Heart right ventricle (tissue), 16 donors: ENCODE measurements at regions not wholly inside any gene's neighbourhood (a gene's known extent, or its start where the extent isn't known, plus 50 kb on each side); places are given as distances from the start of the nearest gene placed in this dataset.

ENCODE experiments used
- ATAC-seq, 8 donors: fragments of 200-7000 bp; cut with Tn5 transposase; one replicate each; pipeline ENCODE4 v1.9.1; 2020; ENCODE audit warnings: mild to moderate bottlenecking in 8 of 8, moderate library complexity in 8 of 8, moderate number of reproducible peaks in 1 of 8
- DNase-seq, 2 donors: peaks; one replicate each; pipeline ENCODE4 v3.0.0-alpha.2; 2020
- H3K27ac ChIP-seq, 10 donors: fragments of 200-600 bp; sonication (generic) in 2 of 10; one replicate each; pipeline versions ENCODE4 v1.5.0 to v1.8.0; 2020 to 2022; ENCODE audit warnings: mild to moderate bottlenecking in 3 of 10
- H3K27me3 ChIP-seq, 7 donors: fragments of 200-600 bp; one replicate each; pipeline ENCODE4 v1.8.0; 2021 to 2022; ENCODE audit warnings: mild to moderate bottlenecking in 2 of 7
- H3K36me3 ChIP-seq, 9 donors: fragments of 200-600 bp; sonication (generic) in 1 of 9; one replicate each; pipeline versions ENCODE4 v1.5.0 to v1.8.0; 2020 to 2022; ENCODE audit warnings: mild to moderate bottlenecking in 2 of 9
- H3K4me1 ChIP-seq, 9 donors: fragments of 200-600 bp; sonication (generic) in 1 of 9; one replicate each; pipeline versions ENCODE4 v1.5.0 to v1.8.0; 2020 to 2022; ENCODE audit warnings: mild to moderate bottlenecking in 4 of 9
- H3K4me3 ChIP-seq, 10 donors: fragments of 200-600 bp; sonication (generic) in 2 of 10; one replicate each; pipeline versions ENCODE4 v1.5.0 to v1.8.0; 2020 to 2022; ENCODE audit warnings: mild to moderate bottlenecking in 7 of 10, moderate library complexity in 2 of 10
- H3K9me3 ChIP-seq, 11 donors: fragments of 200-600 bp in 10 of 11; sonication (generic) in 2 of 11; one replicate each; pipeline versions ENCODE4 v1.5.0 to v1.8.0; 2013 to 2022; ENCODE audit warnings: mild to moderate bottlenecking in 2 of 11, control low read depth in 1 of 11, moderate library complexity in 1 of 11
- CTCF ChIP-seq, 9 donors: fragments of 200-600 bp; sonication (generic) in 2 of 9; IDR thresholded peaks; one replicate each; pipeline versions ENCODE4 v1.5.0 to v1.8.0; 2021 to 2022; ENCODE audit warnings: antibody characterized with exemption in 9 of 9, mild to moderate bottlenecking in 5 of 9, moderate library complexity in 1 of 9
- WGBS, 2 donors: extraction: QIAGEN DNeasy Blood & Tissue Kit; methylation state at CpG; one replicate each; pipeline ENCODE4 v1.1.7; 2013; ENCODE audit warnings: inconsistent platforms in 1 of 2; 5-methylcytosine and 5-hydroxymethylcytosine counted together
- intact Hi-C, 10 donors: fragments of 100-400 bp; cut with DNase I; formaldehyde crosslinking; loops; one replicate each; pipeline versions ENCODE4 v1.11.1 to v1.14.2; 2022
- donor health status: Arrhythmogenic right ventricular cardiomyopathy.
- donor health status: ischemic (EF 13 %, LVEDD 7.1; RV severe dilation, severe dysfunction).
- donor health status: healthy with polysubstance abuse.
- donor health status: DM: no; HTN: yes; CAD: no.
- donor health status: DM: no; HTN: no; CAD: no.
- donor health status: ischemic (EF 25% LVEDD 6.9; RV normal size, moderate dysfunction).
- donor health status: ischemic (EF 25% LVEDD 5.7; RV mildly dilated, moderate dysfunction).
- donor health status: healthy.
- donor health status: DM: yes; HTN: yes; CAD: no.
- donor health status: Ischemic cardiomyopathy.
- donor health status: ischemic (EF 35%, LVEDD 5.7; RV mildly dilated, moderate dysfunction).
- donor health status: nonischemic (EF 11% LVEDD 7.7; RV severe dilation, severe dysfunction).
- donor health status: DM: yes; HTN: yes; CAD: no.
- donor health status: PGD.
- donor health status: ischemic (EF 29% LVEDD 5.4; RV normal size, mild dysfunction).
- donor health status: nonischemic (EF 23%, LVEDD 6.1; RV moderate dilation, normal function).

GRCh38 chr15:60137711-60138396 is 133.7 kb downstream of the FOXB1 start:
- intact Hi-C loops: no loop called here
- no peaks in the 10 kb centered on the region for H3K4me1 ChIP-seq
- DNase-seq (no peak), ATAC-seq (no peak)
- H3K36me3 ChIP-seq: no peaks in the 10 kb centered on the region
- no peaks in the 10 kb centered on the region for H3K9me3 ChIP-seq
- peaks cover 0 to 57% (median 18%) of the 10 kb centered on the region in 7 donors for H3K27me3 ChIP-seq
- H3K27ac ChIP-seq: no peak overlapping the region
- WGBS, 2 donors: 58 to 62% methylated on average over 5 of the region's 5 CpGs
- H3K4me3 ChIP-seq: no peak overlapping the region
- no peak for TF ChIP-seq CTCF (IDR thresholded peaks at IDR 0.05)

GRCh38 chr15:60138397-60138968 is 134.4 kb downstream of the FOXB1 start:
- Histone ChIP-seq H3K4me3 (no peak overlapping the region), H3K27ac (no peak overlapping the region), H3K4me1 (no peaks in the 10 kb centered on the region), H3K9me3 (no peaks in the 10 kb centered on the region), H3K36me3 (no peaks in the 10 kb centered on the region), H3K27me3 (peaks cover 0 to 56% (median 12%) of the 10 kb centered on the region in 7 donors)
- DNase-seq: no peak
- WGBS, 2 donors: 87 to 88% methylated on average over 3 of the region's 3 CpGs
- TF ChIP-seq CTCF (IDR thresholded peaks at IDR 0.05): no peak
- intact Hi-C loops: no loop called here
- no peak for ATAC-seq

GRCh38 chr15:60152386-60152785 is 148.3 kb downstream of the FOXB1 start:
- intact Hi-C loops: no loop called here
- no peak for DNase-seq
- no peaks in the 10 kb centered on the region for H3K4me1 ChIP-seq
- H3K27me3 ChIP-seq: peaks cover 0 to 72% (median 43%) of the 10 kb centered on the region in 7 donors
- no peak overlapping the region for H3K4me3 ChIP-seq
- TF ChIP-seq CTCF (IDR thresholded peaks at IDR 0.05): no peak
- WGBS, 2 donors: 82 to 84% methylated on average over 4 of the region's 4 CpGs
- H3K36me3 ChIP-seq: no peaks in the 10 kb centered on the region
- H3K27ac ChIP-seq: no peak overlapping the region
- no peak for ATAC-seq
- H3K9me3 ChIP-seq: no peaks in the 10 kb centered on the region

GRCh38 chr15:60154764-60155325 is 150.7 kb downstream of the FOXB1 start:
- intact Hi-C loops: no loop called here
- Histone ChIP-seq H3K27ac (no peak overlapping the region), H3K4me3 (no peak overlapping the region), H3K36me3 (no peaks in the 10 kb centered on the region), H3K27me3 (peaks cover 0 to 71% (median 49%) of the 10 kb centered on the region in 7 donors), H3K9me3 (no peaks in the 10 kb centered on the region), H3K4me1 (no peaks in the 10 kb centered on the region)
- WGBS, 2 donors: 50 to 53% methylated on average over 4 of the region's 4 CpGs
- ATAC-seq (no peak), DNase-seq (no peak)
- TF ChIP-seq CTCF (IDR thresholded peaks at IDR 0.05): no peak
